ENCODE measurements at regions not wholly inside any gene's neighbourhood (a gene's known extent, or its start where the extent isn't known, plus 50 kb on each side); places are given as distances from the start of the nearest gene placed in this dataset.

DNA sequence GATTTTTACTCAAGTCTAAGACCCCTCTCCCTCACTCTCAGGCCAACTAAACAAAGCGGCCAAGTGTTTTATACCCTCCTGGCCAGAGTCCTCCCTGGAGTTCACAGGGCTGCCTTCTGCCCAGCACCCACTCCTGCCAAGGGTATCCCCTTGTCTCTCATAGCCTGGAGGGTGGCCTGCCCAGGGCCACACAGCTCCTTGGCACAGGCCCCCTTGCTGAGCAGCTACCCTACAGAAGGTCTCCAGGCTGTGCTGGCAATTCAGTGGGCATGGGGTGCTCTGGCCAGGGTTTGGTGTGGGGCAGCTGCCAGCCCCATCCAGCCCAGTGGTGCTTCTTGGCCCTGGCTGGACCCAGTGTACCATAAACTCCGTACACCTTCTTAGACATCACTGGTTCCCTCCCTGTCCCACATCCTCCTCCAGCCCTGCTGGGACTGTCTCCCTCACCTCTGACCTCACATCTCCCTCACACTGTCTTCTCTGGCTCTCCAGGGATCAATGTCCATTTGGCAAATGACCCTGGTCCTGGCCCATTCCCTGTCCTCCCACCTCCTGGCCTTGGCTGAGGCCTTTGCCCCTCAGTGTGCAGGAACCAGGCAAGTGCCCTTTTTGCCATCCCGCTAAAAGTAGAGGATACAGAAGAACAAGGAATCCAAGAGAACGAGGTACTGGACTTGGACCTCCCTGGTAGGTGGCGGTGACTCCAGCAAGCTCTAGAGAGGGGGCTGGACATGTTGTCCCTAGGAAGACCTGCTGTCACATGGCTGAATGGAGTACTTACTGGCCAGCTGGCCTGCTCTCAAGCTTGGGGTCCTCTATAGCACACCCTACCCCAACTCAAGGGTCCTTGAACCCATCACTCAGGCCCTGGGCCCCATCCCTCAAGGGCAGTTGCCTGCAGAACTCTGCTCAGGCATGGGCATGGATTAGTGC, 50.0 kb upstream of the TRPM1 start:
- TF ChIP-seq CTCF (IDR thresholded peaks at IDR 0.05) (no peak), POLR2A (IDR thresholded peaks at IDR 0.05) (no peak)

Measured in right lobe of liver (tissue), 4 donors.